CD4-positive, alpha-beta T cell (primary cell): ENCODE measurements at regions not wholly inside any gene's neighbourhood (a gene's known extent, or its start where the extent isn't known, plus 50 kb on each side); places are given as distances from the start of the nearest gene placed in this dataset.

ENCODE experiments used
- ATAC-seq: fragments of 200-7000 bp; cut with Tn5 transposase; one replicate; pipeline ENCODE4 v1.10.0; 2022; ENCODE audit warnings: mild to moderate bottlenecking; ENCODE audit not compliant: poor library complexity
- CTCF ChIA-PET: fragments of 350-600 bp; sonication (Branson Sonifier 250); formaldehyde crosslinking; loops from one replicate; lab custom pipeline; 2021; ENCODE audit warnings: antibody characterized with exemption, inconsistent platforms; lab: Charles Lee
- POLR2A ChIA-PET: fragments of 350-600 bp; sonication (Branson Sonifier 250); formaldehyde crosslinking; loops from one replicate; lab custom pipeline; 2021; ENCODE audit warnings: antibody characterized with exemption, inconsistent platforms; lab: Charles Lee
- DNase-seq, 14 experiments: peaks; one replicate each; pipeline ENCODE4 v3.0.0-alpha.2; 2013 to 2020; ENCODE audit warnings: mixed read lengths in 2 of 14
- H3K27ac ChIP-seq, 2 donors: one replicate each; pipeline versions ENCODE4 v1.5.1 to v1.7.0; 2013; ENCODE audit warnings: low read length in 2 of 2, low read depth in 1 of 2, mild to moderate bottlenecking in 1 of 2
- H3K27me3 ChIP-seq, 2 experiments: 1 replicate in 1 of 2; 2 replicates in 1 of 2; pipeline versions ENCODE4 v1.6.1 to v1.7.0; 2013; ENCODE audit warnings: low read length in 2 of 2, control low read depth in 1 of 2, mild to moderate bottlenecking in 1 of 2, moderate library complexity in 1 of 2; ENCODE audit not compliant: insufficient read depth in 2 of 2, control insufficient read depth in 1 of 2
- H3K36me3 ChIP-seq: one replicate; pipeline ENCODE4 v1.6.1; 2013; ENCODE audit warnings: low read length, control low read depth; ENCODE audit not compliant: insufficient read depth
- H3K4me1 ChIP-seq: one replicate; pipeline ENCODE4 v1.6.1; 2013; ENCODE audit warnings: low read length, control low read depth; ENCODE audit not compliant: insufficient read depth
- H3K4me3 ChIP-seq: one replicate; pipeline ENCODE4 v1.5.1; 2013; ENCODE audit warnings: mild to moderate bottlenecking, low read length, moderate library complexity
- H3K9me3 ChIP-seq, 2 experiments: 1 replicate in 1 of 2; 2 replicates in 1 of 2; pipeline versions ENCODE4 v1.6.1 to v1.7.0; 2013; ENCODE audit warnings: low read length in 2 of 2, mild to moderate bottlenecking in 2 of 2, control low read depth in 1 of 2, moderate library complexity in 1 of 2; ENCODE audit not compliant: control insufficient read depth in 1 of 2, insufficient read depth in 1 of 2
- H3K27ac Mint-ChIP-seq: one replicate; pipeline ENCODE4 v1.8.0; 2020; ENCODE audit warnings: mixed read lengths
- H3K27me3 Mint-ChIP-seq: one replicate; pipeline ENCODE4 v1.8.0; 2021; ENCODE audit warnings: mixed read lengths
- H3K36me3 Mint-ChIP-seq: one replicate; pipeline ENCODE4 v1.8.0; 2021; ENCODE audit warnings: low read depth, mixed read lengths
- H3K4me1 Mint-ChIP-seq: one replicate; pipeline ENCODE4 v1.8.0; 2021; ENCODE audit warnings: low read depth, mixed read lengths
- H3K4me3 Mint-ChIP-seq: one replicate; pipeline ENCODE4 v1.8.0; 2020; ENCODE audit warnings: mild to moderate bottlenecking, mixed read lengths
- H3K9me3 Mint-ChIP-seq: one replicate; pipeline ENCODE4 v1.8.0; 2020; ENCODE audit warnings: mixed read lengths
- CTCF ChIP-seq: fragments of 200-600 bp; IDR thresholded peaks from one replicate; pipeline ENCODE4 v1.8.0; 2022; ENCODE audit warnings: antibody characterized with exemption, mild to moderate bottlenecking
- intact Hi-C, 2 experiments: fragments of 100-400 bp; cut with DNase I in 1 of 2; cut with micrococcal nuclease in 1 of 2; formaldehyde crosslinking; loops; one replicate each; pipeline versions ENCODE4 v1.15.1 to v1.9.0; 2023 to 2025; cut with DNase I, micrococcal nuclease

DNA sequence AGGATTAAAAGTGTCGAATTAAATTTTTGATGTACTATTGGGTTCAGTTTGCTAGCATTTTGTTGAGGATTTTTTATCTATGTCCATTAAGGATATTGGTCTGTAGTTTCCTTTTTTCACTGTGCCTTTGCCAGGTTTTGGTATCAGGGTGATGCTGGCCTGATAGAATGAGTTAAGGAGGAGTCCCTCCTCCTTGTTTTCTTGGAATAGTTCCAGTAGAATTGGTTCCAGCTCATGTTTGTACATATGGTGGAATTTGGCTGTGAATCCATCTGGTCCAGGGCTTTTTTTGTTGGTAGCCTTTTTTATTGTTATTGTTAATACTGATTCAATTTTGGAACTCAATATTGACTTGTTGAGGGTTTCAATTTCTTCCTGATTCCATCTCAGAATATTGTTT is 141.8 kb downstream of the SIM1 start:
- Histone ChIP-seq H3K4me1 (no peaks in the 10 kb centered on the region), H3K27ac (no peak overlapping the region), H3K9me3 (no peaks in the 10 kb centered on the region), H3K4me3 (no peak overlapping the region), H3K36me3 (no peaks in the 10 kb centered on the region), H3K27me3 (no peaks in the 10 kb centered on the region)
- CTCF ChIA-PET = no interaction called here
- no peaks in the 10 kb centered on the region for H3K4me1 Mint-ChIP-seq
- H3K4me3 Mint-ChIP-seq = no peak overlapping the region
- no peaks in the 10 kb centered on the region for H3K27me3 Mint-ChIP-seq
- no peak for TF ChIP-seq CTCF
- POLR2A ChIA-PET = no interaction called here
- H3K36me3 Mint-ChIP-seq = no peaks in the 10 kb centered on the region
- H3K27ac Mint-ChIP-seq = no peak overlapping the region
- intact Hi-C loops = no loop called here
- no peak for DNase-seq
- H3K9me3 Mint-ChIP-seq = peaks cover 4% of the 10 kb centered on the region
- no peak for ATAC-seq

GRCh38 chr6:100320686-100321085 is 144.0 kb downstream of the SIM1 start:
- H3K4me1 Mint-ChIP-seq = no peaks in the 10 kb centered on the region
- no peaks in the 10 kb centered on the region for H3K36me3 Mint-ChIP-seq
- TF ChIP-seq CTCF = no peak
- POLR2A ChIA-PET = no interaction called here
- H3K27ac ChIP-seq = no peak overlapping the region
- H3K27me3 Mint-ChIP-seq = no peaks in the 10 kb centered on the region
- H3K27ac Mint-ChIP-seq = no peak overlapping the region
- H3K9me3 Mint-ChIP-seq = peaks cover 4% of the 10 kb centered on the region
- H3K36me3 ChIP-seq = no peaks in the 10 kb centered on the region
- CTCF ChIA-PET = no interaction called here
- H3K4me1 ChIP-seq = no peaks in the 10 kb centered on the region
- ATAC-seq = no peak
- no peak for DNase-seq
- no peak overlapping the region for H3K4me3 Mint-ChIP-seq
- no peaks in the 10 kb centered on the region for H3K27me3 ChIP-seq
- no peak overlapping the region for H3K4me3 ChIP-seq
- H3K9me3 ChIP-seq = no peaks in the 10 kb centered on the region
- intact Hi-C loops = no loop called here

- no peaks in the 10 kb centered on the region for H3K4me1 ChIP-seq
- CTCF ChIA-PET = no interaction called here
- no peaks in the 10 kb centered on the region for H3K36me3 ChIP-seq
- no peaks in the 10 kb centered on the region for H3K9me3 ChIP-seq
- H3K27me3 ChIP-seq = no peaks in the 10 kb centered on the region
- H3K4me3 ChIP-seq = no peak overlapping the region
- H3K4me3 Mint-ChIP-seq = no peak overlapping the region
- intact Hi-C loops = no loop called here
- no peak for DNase-seq
- no peak overlapping the region for H3K27ac Mint-ChIP-seq
- H3K36me3 Mint-ChIP-seq = no peaks in the 10 kb centered on the region
- no peak overlapping the region for H3K27ac ChIP-seq
- H3K4me1 Mint-ChIP-seq = no peaks in the 10 kb centered on the region
- H3K9me3 Mint-ChIP-seq = peaks cover 4% of the 10 kb centered on the region
- ATAC-seq = no peak
- POLR2A ChIA-PET = no interaction called here
- H3K27me3 Mint-ChIP-seq = no peaks in the 10 kb centered on the region
- no peak for TF ChIP-seq CTCF
Measured at GRCh38 chr6:100317031-100317430, 147.7 kb downstream of the SIM1 start.
